ENCODE measurements at regions not wholly inside any gene's neighbourhood (a gene's known extent, or its start where the extent isn't known, plus 50 kb on each side); places are given as distances from the start of the nearest gene placed in this dataset.

DNA sequence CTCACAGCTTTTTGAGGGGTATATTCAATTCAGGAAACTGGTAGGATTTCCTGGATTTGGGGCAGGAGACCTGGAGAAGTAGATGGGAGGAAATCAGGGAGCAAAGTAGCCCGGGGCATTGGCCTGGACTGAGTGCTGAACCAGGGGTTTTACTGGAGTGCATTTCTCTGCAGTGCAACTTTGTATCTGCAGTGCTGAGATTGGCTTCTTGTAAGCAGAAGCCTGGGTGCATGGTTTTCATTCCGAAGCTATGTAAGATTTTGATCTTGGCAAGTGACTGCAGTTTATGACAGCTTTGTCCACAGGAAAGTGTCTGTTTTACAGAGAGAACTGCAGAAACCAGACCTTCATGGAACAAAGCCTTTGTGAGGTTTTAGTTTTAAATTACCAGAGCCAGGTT is 158.3 kb downstream of the SPCS3 start:
- no peak for TF ChIP-seq CTBP1 (IDR thresholded peaks at IDR 0.05; ENCODE audit: borderline replicate concordance)
- TF ChIP-seq SP1 (IDR thresholded peaks at IDR 0.05): no peak
- no peak for TF ChIP-seq L3MBTL2 (conservative IDR thresholded peaks at IDR 0.05)
- TF ChIP-seq HDGF (IDR thresholded peaks at IDR 0.05; ENCODE audit: borderline replicate concordance): no peak
- no peak for TF ChIP-seq ZNF384 (IDR thresholded peaks at IDR 0.05)
- TF ChIP-seq ARNT (IDR thresholded peaks at IDR 0.05): no peak
- TF ChIP-seq, protein P1, sequence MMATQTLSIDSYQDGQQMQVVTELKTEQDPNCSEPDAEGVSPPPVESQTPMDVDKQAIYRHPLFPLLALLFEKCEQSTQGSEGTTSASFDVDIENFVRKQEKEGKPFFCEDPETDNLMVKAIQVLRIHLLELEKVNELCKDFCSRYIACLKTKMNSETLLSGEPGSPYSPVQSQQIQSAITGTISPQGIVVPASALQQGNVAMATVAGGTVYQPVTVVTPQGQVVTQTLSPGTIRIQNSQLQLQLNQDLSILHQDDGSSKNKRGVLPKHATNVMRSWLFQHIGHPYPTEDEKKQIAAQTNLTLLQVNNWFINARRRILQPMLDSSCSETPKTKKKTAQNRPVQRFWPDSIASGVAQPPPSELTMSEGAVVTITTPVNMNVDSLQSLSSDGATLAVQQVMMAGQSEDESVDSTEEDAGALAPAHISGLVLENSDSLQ (IDR thresholded peaks at IDR 0.05): no peak
- no peak for TF ChIP-seq NFRKB (IDR thresholded peaks at IDR 0.05)
- TF ChIP-seq FOXA1 (IDR thresholded peaks at IDR 0.05): no peak
- no peak for TF ChIP-seq FOXM1 (IDR thresholded peaks at IDR 0.05; ENCODE audit: borderline replicate concordance)
- no peak for TF ChIP-seq ELF4 (IDR thresholded peaks at IDR 0.05)
- TF ChIP-seq SUZ12 (IDR thresholded peaks at IDR 0.05): no peak
- TF ChIP-seq BHLHE40 (IDR thresholded peaks at IDR 0.05; ENCODE audit: borderline replicate concordance): no peak

Data from HEK293T (cell line).